ENCODE measurements at regions not wholly inside any gene's neighbourhood (a gene's known extent, or its start where the extent isn't known, plus 50 kb on each side); places are given as distances from the start of the nearest gene placed in this dataset.

DNA sequence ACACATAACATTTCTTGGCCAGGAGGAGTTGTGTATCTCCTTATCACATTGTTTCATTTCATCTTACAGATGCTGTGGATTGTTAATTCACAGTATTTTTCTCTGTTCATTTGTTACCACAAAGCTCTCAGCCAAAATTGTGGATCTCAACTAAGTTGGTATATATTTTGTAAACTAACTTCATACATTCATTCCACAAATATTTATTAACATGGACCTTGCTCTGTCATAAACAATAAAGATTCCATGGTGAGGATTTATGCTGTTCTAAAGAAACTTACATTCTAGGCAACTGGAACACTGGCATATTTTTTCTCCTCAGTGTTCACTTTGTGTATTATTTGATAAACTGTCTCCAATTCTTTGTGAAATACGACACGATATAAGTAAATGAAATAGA lies 268.8 kb downstream of the CNTN3 start:
- H3K36me3 ChIP-seq (ENCODE audit: control insufficient read depth in 4 of 4, insufficient read depth in 4 of 4, low read length in 4 of 4), result peaks cover 0 to 11% (median 0%) of the 10 kb centered on the region in 4 donors
- no peaks in the 10 kb centered on the region for H3K27me3 ChIP-seq (ENCODE audit: control insufficient read depth in 3 of 3, insufficient read depth in 3 of 3, low read length in 2 of 3)
- H3K9me3 ChIP-seq (ENCODE audit: control insufficient read depth in 4 of 4, insufficient read depth in 3 of 4, low read length in 3 of 4), result no peaks in the 10 kb centered on the region
- H3K4me3 ChIP-seq, result no peak overlapping the region
- H3K27ac ChIP-seq (ENCODE audit: low read depth in 1 of 2, low read length in 1 of 2), result no peak overlapping the region
- WGBS, 2 donors, result 86 to 91% methylated on average over 2 of the region's 2 CpGs
- no peak for ATAC-seq (ENCODE audit: insufficient read depth, low FRiP score)
- H3K9ac ChIP-seq (ENCODE audit: insufficient read depth in 1 of 2, low read length in 2 of 2), result no peak overlapping the region
- no peak for DNase-seq
- H3K4me1 ChIP-seq (ENCODE audit: control insufficient read depth in 5 of 5, insufficient read depth in 5 of 5, low read length in 5 of 5), result no peaks in the 10 kb centered on the region
- TF ChIP-seq, protein P1, sequence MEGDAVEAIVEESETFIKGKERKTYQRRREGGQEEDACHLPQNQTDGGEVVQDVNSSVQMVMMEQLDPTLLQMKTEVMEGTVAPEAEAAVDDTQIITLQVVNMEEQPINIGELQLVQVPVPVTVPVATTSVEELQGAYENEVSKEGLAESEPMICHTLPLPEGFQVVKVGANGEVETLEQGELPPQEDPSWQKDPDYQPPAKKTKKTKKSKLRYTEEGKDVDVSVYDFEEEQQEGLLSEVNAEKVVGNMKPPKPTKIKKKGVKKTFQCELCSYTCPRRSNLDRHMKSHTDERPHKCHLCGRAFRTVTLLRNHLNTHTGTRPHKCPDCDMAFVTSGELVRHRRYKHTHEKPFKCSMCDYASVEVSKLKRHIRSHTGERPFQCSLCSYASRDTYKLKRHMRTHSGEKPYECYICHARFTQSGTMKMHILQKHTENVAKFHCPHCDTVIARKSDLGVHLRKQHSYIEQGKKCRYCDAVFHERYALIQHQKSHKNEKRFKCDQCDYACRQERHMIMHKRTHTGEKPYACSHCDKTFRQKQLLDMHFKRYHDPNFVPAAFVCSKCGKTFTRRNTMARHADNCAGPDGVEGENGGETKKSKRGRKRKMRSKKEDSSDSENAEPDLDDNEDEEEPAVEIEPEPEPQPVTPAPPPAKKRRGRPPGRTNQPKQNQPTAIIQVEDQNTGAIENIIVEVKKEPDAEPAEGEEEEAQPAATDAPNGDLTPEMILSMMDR (IDR thresholded peaks at IDR 0.05; ENCODE audit: control extremely low read depth, extremely low read depth), result no peak

DNA sequence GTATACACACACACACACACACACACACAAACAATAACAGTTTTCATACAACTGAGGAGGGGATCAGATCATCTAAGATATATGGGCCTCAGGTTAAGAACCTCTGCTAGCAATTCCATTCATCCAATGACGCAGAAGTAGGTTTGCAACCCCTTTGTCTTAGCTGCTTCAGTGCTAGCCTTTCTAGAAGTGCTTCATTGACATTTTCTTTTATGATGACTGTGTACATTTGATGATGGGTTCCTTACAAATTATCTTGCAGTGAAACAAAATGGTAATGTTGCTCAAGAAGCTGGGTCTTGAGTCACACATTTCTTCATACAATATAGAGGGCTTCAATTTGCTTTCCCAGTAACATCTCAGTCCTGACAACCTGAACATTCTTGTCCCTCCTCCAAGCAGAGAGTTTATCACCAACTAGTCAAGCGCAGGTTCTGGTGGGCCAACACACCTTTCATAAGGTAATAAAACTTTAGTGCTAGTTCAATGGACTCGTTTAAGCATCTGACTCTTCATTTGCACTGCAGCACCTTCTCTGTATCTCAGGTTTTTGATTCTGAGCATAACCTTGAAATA lies 269.5 kb downstream of the CNTN3 start:
- Histone ChIP-seq H3K27ac (ENCODE audit: low read depth in 1 of 2, low read length in 1 of 2) (no peak overlapping the region), H3K4me1 (ENCODE audit: control insufficient read depth in 5 of 5, insufficient read depth in 5 of 5, low read length in 5 of 5) (no peaks in the 10 kb centered on the region), H3K9me3 (ENCODE audit: control insufficient read depth in 4 of 4, insufficient read depth in 3 of 4, low read length in 3 of 4) (no peaks in the 10 kb centered on the region), H3K27me3 (ENCODE audit: control insufficient read depth in 3 of 3, insufficient read depth in 3 of 3, low read length in 2 of 3) (no peaks in the 10 kb centered on the region), H3K4me3 (no peak overlapping the region), H3K9ac (ENCODE audit: insufficient read depth in 1 of 2, low read length in 2 of 2) (no peak overlapping the region), H3K36me3 (ENCODE audit: control insufficient read depth in 4 of 4, insufficient read depth in 4 of 4, low read length in 4 of 4) (peaks cover 0 to 9% (median 0%) of the 10 kb centered on the region in 4 donors)
- no peak for DNase-seq
- TF ChIP-seq, protein P1 (IDR thresholded peaks at IDR 0.05; ENCODE audit: control extremely low read depth, extremely low read depth), result no peak
- no peak for ATAC-seq (ENCODE audit: insufficient read depth, low FRiP score)
- 83 to 88% methylated on average over 3 of the region's 3 CpGs for WGBS, 2 donors

- H3K27ac ChIP-seq (ENCODE audit: low read depth in 1 of 2, low read length in 1 of 2), result no peak overlapping the region
- H3K36me3 ChIP-seq (ENCODE audit: control insufficient read depth in 4 of 4, insufficient read depth in 4 of 4, low read length in 4 of 4), result peaks cover 0 to 9% (median 0%) of the 10 kb centered on the region in 4 donors
- no peak overlapping the region for H3K4me3 ChIP-seq
- H3K9me3 ChIP-seq (ENCODE audit: control insufficient read depth in 4 of 4, insufficient read depth in 3 of 4, low read length in 3 of 4), result no peaks in the 10 kb centered on the region
- H3K9ac ChIP-seq (ENCODE audit: insufficient read depth in 1 of 2, low read length in 2 of 2), result no peak overlapping the region
- H3K4me1 ChIP-seq (ENCODE audit: control insufficient read depth in 5 of 5, insufficient read depth in 5 of 5, low read length in 5 of 5), result no peaks in the 10 kb centered on the region
- no peak for DNase-seq
- TF ChIP-seq, protein P1 (IDR thresholded peaks at IDR 0.05; ENCODE audit: control extremely low read depth, extremely low read depth), result no peak
- ATAC-seq (ENCODE audit: insufficient read depth, low FRiP score), result no peak
- no peaks in the 10 kb centered on the region for H3K27me3 ChIP-seq (ENCODE audit: control insufficient read depth in 3 of 3, insufficient read depth in 3 of 3, low read length in 2 of 3)
- 84 to 98% methylated on average over 4 of the region's 4 CpGs for WGBS, 2 donors
Measured at GRCh38 chr3:74343391-74343790, 271.1 kb downstream of the CNTN3 start.

DNA sequence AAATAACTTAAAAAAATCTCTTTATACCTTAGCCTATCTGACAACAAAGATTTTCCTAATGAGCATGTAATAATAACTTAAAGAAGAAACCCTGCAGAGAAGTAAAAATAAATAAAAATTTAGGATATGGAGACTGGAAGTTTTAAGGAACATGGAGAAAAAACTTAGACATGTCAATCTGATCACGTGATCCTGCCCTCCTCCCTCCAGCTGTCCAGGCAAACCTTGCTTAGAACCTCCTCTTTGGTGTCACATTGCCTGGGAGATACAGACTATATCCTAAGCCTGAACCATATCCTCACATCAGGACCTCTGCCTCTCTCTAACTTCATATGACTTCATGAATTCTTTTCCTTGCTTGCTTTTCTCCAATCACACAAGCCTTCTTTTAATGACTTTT lies 275.5 kb downstream of the CNTN3 start:
- WGBS, 2 donors, result 74 to 82% methylated on average over 1 of the region's 1 CpG
- H3K27ac ChIP-seq (ENCODE audit: low read depth in 1 of 2, low read length in 1 of 2), result no peak overlapping the region
- H3K4me1 ChIP-seq (ENCODE audit: control insufficient read depth in 5 of 5, insufficient read depth in 5 of 5, low read length in 5 of 5), result no peaks in the 10 kb centered on the region
- H3K9ac ChIP-seq (ENCODE audit: insufficient read depth in 1 of 2, low read length in 2 of 2), result no peak overlapping the region
- H3K36me3 ChIP-seq (ENCODE audit: control insufficient read depth in 4 of 4, insufficient read depth in 4 of 4, low read length in 4 of 4), result peaks cover 0 to 16% (median under 1%) of the 10 kb centered on the region in 4 donors
- H3K27me3 ChIP-seq (ENCODE audit: control insufficient read depth in 3 of 3, insufficient read depth in 3 of 3, low read length in 2 of 3), result no peaks in the 10 kb centered on the region
- TF ChIP-seq, protein P1 (IDR thresholded peaks at IDR 0.05; ENCODE audit: control extremely low read depth, extremely low read depth), result no peak
- ATAC-seq (ENCODE audit: insufficient read depth, low FRiP score) (no peak), DNase-seq (no peak)
- H3K9me3 ChIP-seq (ENCODE audit: control insufficient read depth in 4 of 4, insufficient read depth in 3 of 4, low read length in 3 of 4), result no peaks in the 10 kb centered on the region
- H3K4me3 ChIP-seq, result no peak overlapping the region

Data from lung (tissue), 11 donors.